GM23248 (cell line): ENCODE measurements at regions not wholly inside any gene's neighbourhood (a gene's known extent, or its start where the extent isn't known, plus 50 kb on each side); places are given as distances from the start of the nearest gene placed in this dataset.
"Not testable (repeated sequence)": the region's sequence is repeated elsewhere in the genome, so short reads cannot be mapped to it uniquely, and the experiment has no call there.

Experiments used
- DNase-seq: peaks from one replicate; pipeline ENCODE4 v3.0.0-alpha.2; 2015
- H2AFZ ChIP-seq: fragments of 200-600 bp; sonication (generic); 2 replicates; pipeline ENCODE4 v1.6.1; 2016; ENCODE audit warnings: antibody characterized with exemption
- H3F3A ChIP-seq: fragments of 200-600 bp; sonication (generic); 2 replicates; pipeline ENCODE4 v1.6.1; 2016; ENCODE audit warnings: mild to moderate bottlenecking, antibody characterized with exemption, mixed run types; ENCODE audit not compliant: insufficient read depth
- H3K27ac ChIP-seq: fragments of 200-600 bp; sonication (generic); 2 replicates; pipeline ENCODE4 v1.5.1; 2016; ENCODE audit warnings: mild to moderate bottlenecking
- H3K27me3 ChIP-seq: fragments of 200-600 bp; sonication (generic); replicated peaks from 2 replicates; pipeline ENCODE4 v1.6.1; 2016; ENCODE audit warnings: mild to moderate bottlenecking; ENCODE audit not compliant: insufficient read depth
- H3K36me3 ChIP-seq: fragments of 200-600 bp; sonication (generic); 2 replicates; pipeline ENCODE4 v1.6.1; 2016; ENCODE audit warnings: low read depth, mild to moderate bottlenecking
- H3K4me1 ChIP-seq: fragments of 200-600 bp; sonication (generic); 2 replicates; pipeline ENCODE4 v1.6.1; 2016; ENCODE audit warnings: mild to moderate bottlenecking; ENCODE audit not compliant: insufficient read depth
- H3K4me2 ChIP-seq: fragments of 200-600 bp; sonication (generic); one replicate; pipeline ENCODE4 v1.6.1; 2016; ENCODE audit warnings: mild to moderate bottlenecking; ENCODE audit not compliant: unreplicated experiment
- H3K4me3 ChIP-seq: fragments of 200-600 bp; sonication (generic); 2 replicates; pipeline ENCODE4 v1.5.1; 2016; ENCODE audit warnings: mild to moderate bottlenecking
- H3K79me2 ChIP-seq: fragments of 200-600 bp; sonication (generic); 2 replicates; pipeline ENCODE4 v1.6.1; 2016; ENCODE audit warnings: mild to moderate bottlenecking; ENCODE audit not compliant: insufficient read depth
- H3K9ac ChIP-seq: fragments of 200-600 bp; sonication (generic); 2 replicates; pipeline ENCODE4 v1.6.1; 2016; ENCODE audit warnings: mild to moderate bottlenecking
- H3K9me2 ChIP-seq: fragments of 200-600 bp; sonication (generic); 2 replicates; pipeline ENCODE4 v1.6.1; 2016; ENCODE audit warnings: mixed run types, mild to moderate bottlenecking, moderate library complexity; ENCODE audit not compliant: insufficient read depth
- H3K9me3 ChIP-seq: fragments of 200-600 bp; sonication (generic); one replicate; pipeline ENCODE4 v1.6.1; 2017; ENCODE audit warnings: low read depth
- H4K20me1 ChIP-seq: fragments of 200-600 bp; sonication (generic); 2 replicates; pipeline ENCODE4 v1.6.0; 2016; ENCODE audit not compliant: insufficient read depth
- WGBS, 2 experiments: methylation state at CpG; one replicate each; pipeline ENCODE4 v1.1.6; 2015 to 2017; ENCODE audit warnings: low lambda C conversion rate in 2 of 2, low coverage in 1 of 2; ENCODE audit errors: missing lambda C conversion rate in 2 of 2; 5-methylcytosine and 5-hydroxymethylcytosine counted together
- in situ Hi-C: fragments of 300-500 bp; cut with MboI; formaldehyde crosslinking; loops from 2 replicates; pipeline ENCODE4 v1.15.0; 2020

DNA sequence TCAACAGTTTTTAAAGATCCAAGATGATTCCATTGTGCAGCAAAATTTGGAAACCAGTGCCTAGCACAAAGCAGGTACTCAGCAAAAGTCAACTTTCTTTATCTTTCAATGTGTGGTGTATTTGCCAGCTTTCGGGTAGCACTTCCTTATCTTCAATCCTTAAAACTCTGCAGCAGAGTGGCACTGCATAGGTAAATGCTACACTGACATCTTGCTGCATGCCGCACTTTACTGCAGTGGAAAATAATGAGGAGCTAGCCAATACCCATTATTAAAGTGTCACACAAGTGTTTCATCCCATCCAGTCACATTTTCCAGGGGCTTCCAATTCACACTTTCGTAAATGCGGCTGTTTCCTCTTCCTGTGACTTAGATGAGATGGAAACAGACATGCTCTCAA lies 401.7 kb upstream of the SPATA31A3 start:
- H3K9me3 ChIP-seq, H4K20me1 ChIP-seq, H3K27ac ChIP-seq, DNase-seq, H2AFZ ChIP-seq, H3K9ac ChIP-seq, H3F3A ChIP-seq, H3K9me2 ChIP-seq, H3K4me2 ChIP-seq, H3K79me2 ChIP-seq, H3K27me3 ChIP-seq, H3K36me3 ChIP-seq, H3K4me3 ChIP-seq, in situ Hi-C loops, H3K4me1 ChIP-seq: not testable (repeated sequence)
- no CpG with 5 or more reads among the region's 4 CpGs for WGBS, 2 experiments

DNA sequence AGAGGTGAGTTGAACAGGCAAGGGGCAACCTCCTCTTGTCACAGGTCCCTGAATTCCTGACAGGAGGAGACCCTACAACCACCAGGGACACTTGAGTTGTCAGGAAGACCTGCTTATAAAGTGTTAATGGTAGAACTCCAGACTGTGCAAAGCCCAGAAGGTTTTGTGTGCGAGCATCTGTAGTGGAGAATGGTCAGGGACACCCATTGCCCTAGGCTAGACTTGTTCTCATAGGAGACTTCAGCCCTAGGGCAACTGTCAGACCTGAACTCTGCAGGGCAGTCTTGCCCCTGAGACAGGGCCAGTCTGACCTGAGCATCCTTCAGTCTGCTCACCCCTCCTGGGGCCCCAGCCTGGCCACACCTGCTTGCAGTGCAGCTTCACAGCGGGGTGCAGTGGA lies 377.3 kb upstream of the SPATA31A3 start:
- in situ Hi-C loops, H3K4me3 ChIP-seq, H3K4me1 ChIP-seq, H3K79me2 ChIP-seq, H3K4me2 ChIP-seq, DNase-seq, H3F3A ChIP-seq, H4K20me1 ChIP-seq, H3K9me3 ChIP-seq, H3K36me3 ChIP-seq, H2AFZ ChIP-seq, H3K9ac ChIP-seq, H3K9me2 ChIP-seq, H3K27me3 ChIP-seq, H3K27ac ChIP-seq: not testable (repeated sequence)
- no CpG with 5 or more reads among the region's 2 CpGs for WGBS, 2 experiments

DNA sequence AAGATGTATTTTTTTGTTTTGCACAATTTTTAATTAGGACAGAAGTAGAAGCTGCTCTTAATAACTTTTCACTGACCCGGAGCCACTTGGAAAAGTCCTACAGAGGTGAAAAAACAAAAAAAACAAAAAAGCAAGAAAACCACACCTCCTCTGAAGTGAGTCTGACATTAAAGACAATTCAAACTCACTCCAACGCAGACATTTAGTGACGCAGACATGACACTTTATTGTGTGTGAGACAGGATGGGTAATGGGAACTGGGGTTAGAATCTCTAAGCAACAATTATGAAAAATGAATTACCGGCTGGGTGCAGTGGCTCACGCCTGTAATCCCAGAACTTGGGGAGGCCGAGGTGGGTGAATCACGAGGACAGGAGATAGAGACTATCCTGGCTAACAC lies 370.0 kb upstream of the SPATA31A3 start:
- DNase-seq, H3K79me2 ChIP-seq, H3K9me3 ChIP-seq, in situ Hi-C loops, H3K9me2 ChIP-seq, H2AFZ ChIP-seq, H3K36me3 ChIP-seq, H3K27ac ChIP-seq, H3K9ac ChIP-seq, H3K27me3 ChIP-seq, H3F3A ChIP-seq, H4K20me1 ChIP-seq, H3K4me3 ChIP-seq, H3K4me1 ChIP-seq, H3K4me2 ChIP-seq: not testable (repeated sequence)
- WGBS, 2 experiments = no CpG with 5 or more reads among the region's 7 CpGs

DNA sequence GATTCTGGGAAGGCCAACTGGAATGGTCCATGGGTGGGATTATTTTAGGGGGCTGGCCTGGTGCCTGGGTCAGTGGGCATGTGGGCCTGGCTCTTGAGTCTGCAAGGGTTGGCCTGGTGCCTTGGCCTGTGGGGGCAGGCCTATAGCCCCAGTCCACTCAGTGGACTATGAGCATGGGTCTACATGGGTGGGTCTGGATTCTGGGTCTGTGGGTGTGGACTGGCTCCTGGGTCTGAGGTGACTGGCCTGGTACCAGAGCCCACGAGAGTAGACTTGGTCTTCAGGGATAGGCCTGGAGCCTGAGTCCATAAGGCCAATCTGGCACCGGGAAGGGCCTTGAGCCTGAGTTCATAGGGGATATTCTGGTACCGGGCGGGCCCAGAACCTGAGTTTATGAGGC lies 361.6 kb upstream of the SPATA31A3 start:
- H3K4me1 ChIP-seq, H3K36me3 ChIP-seq, H3K79me2 ChIP-seq, H4K20me1 ChIP-seq, H3K27me3 ChIP-seq, DNase-seq, H3K4me2 ChIP-seq, in situ Hi-C loops, H3F3A ChIP-seq, H3K4me3 ChIP-seq, H2AFZ ChIP-seq, H3K9ac ChIP-seq, H3K9me3 ChIP-seq, H3K9me2 ChIP-seq, H3K27ac ChIP-seq: not testable (repeated sequence)
- WGBS, 2 experiments = no CpG with 5 or more reads among the region's 4 CpGs

DNA sequence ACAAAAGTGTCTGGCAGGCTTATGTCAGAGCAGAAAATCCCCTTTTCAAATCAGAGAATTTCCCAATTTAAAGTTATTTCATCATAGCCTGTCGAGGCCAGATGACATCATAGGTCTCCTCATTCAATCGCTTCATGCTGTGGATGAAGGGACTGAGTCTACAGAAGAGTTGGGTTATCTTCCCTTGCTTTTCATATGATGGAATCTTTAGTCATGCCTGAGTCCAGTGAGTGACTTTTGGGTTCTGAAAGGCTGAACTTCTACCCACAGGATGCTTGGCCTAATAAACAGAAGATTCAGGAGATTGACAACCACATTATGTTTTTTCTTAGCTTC lies 357.0 kb upstream of the SPATA31A3 start:
- H3K9ac ChIP-seq, in situ Hi-C loops, H3K9me2 ChIP-seq, DNase-seq, H2AFZ ChIP-seq, H3F3A ChIP-seq, H3K27me3 ChIP-seq, H3K36me3 ChIP-seq, H3K4me2 ChIP-seq, H3K4me1 ChIP-seq, H3K27ac ChIP-seq, H3K9me3 ChIP-seq, H3K79me2 ChIP-seq, H4K20me1 ChIP-seq, H3K4me3 ChIP-seq: not testable (repeated sequence)
- WGBS, 2 experiments = no CpG with 5 or more reads among the region's 2 CpGs

DNA sequence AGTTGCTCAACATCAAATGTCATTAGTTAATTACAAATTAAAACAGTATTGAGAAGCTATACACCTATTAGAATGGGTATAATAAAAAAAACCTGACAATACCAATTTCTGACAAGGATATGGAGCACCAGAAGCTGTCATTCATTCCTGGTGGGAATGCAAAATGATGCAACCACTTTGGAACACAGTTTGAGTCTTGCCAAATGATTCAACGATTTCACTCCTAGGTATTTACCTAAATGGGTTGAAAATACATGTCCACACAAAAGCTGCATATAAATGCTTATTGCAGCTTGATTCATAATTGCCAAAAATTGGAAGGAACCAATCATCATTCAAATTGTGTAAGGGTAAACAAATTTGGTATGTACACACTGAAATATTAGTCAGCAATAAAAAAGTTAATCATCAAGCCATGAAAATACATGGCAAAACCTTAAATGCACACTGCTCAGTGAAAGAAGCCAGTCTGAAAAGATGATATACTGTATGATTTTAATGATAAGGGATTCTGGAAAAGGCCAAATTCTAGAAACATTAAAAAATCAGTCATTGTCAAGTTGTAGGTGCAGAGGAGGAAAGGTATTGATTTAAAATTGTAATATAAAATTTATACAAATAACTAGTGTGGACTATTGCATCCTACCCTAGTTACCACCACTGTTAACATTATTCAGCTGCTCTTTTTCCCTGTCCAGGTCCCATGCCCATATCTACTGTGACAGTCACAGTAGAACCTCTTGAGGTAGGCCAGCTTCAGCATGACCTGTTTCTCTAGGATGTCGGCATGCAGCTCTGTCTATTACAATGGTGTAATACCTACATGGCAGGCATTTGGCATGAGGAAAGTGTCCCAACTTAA lies 356.4 kb upstream of the SPATA31A3 start:
- H2AFZ ChIP-seq, DNase-seq, H3K4me2 ChIP-seq, H3K27me3 ChIP-seq, H3K27ac ChIP-seq, H4K20me1 ChIP-seq, H3K9me2 ChIP-seq, H3F3A ChIP-seq, H3K36me3 ChIP-seq, H3K4me3 ChIP-seq, H3K4me1 ChIP-seq, in situ Hi-C loops, H3K9me3 ChIP-seq, H3K79me2 ChIP-seq, H3K9ac ChIP-seq: not testable (repeated sequence)
- WGBS, 2 experiments = no CpG with 5 or more reads among the region's 2 CpGs

DNA sequence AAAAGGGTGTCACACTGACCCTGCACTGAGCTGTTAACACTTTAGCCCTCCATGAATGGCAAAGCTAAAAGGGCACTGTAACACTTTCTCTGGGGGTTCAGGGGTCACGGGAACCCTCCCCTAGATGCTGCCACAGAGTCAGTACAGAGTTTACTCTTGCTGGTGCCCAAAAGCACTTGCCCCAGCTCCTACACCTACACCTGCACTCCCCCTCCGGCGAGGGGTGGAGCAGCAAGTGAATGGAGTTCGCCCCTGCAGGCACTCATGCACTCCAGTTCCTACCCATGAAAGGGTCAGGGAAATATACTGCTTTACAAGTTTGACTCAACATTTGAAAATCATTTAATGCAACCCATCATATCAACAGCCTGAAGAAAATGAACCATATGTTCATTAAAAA lies 355.7 kb upstream of the SPATA31A3 start:
- H3K79me2 ChIP-seq, in situ Hi-C loops, H4K20me1 ChIP-seq, H3K4me2 ChIP-seq, H3K36me3 ChIP-seq, H3K9me2 ChIP-seq, H3K9ac ChIP-seq, H3F3A ChIP-seq, H3K27me3 ChIP-seq, H3K9me3 ChIP-seq, H3K27ac ChIP-seq, DNase-seq, H2AFZ ChIP-seq, H3K4me1 ChIP-seq, H3K4me3 ChIP-seq: not testable (repeated sequence)
- WGBS, 2 experiments = no CpG with 5 or more reads among the region's 4 CpGs

DNA sequence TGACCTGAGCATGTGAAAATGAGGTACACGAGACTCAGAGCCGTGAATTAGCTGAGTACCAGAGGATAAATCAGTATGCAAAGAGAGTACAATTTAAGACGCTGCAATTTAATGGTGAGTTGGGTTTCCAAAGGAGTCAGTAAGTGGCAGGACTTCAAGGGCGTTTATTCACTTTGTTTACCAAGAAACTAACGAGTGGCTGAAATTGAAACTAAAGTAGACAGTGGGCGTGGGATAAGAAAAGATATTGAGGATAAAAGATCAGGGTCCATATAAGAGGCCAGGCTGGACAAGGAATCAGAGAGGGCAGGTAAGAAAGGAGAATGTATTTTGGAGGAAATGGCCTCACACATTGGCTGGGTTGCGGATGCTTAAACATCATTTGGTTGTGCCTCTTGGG lies 346.9 kb upstream of the SPATA31A3 start:
- H3K4me2 ChIP-seq, H3F3A ChIP-seq, H3K36me3 ChIP-seq, H4K20me1 ChIP-seq, DNase-seq, H3K9me3 ChIP-seq, H2AFZ ChIP-seq, H3K27me3 ChIP-seq, H3K4me1 ChIP-seq, H3K79me2 ChIP-seq, H3K9ac ChIP-seq, H3K27ac ChIP-seq, H3K9me2 ChIP-seq, H3K4me3 ChIP-seq, in situ Hi-C loops: not testable (repeated sequence)
- WGBS, 2 experiments = no CpG with 5 or more reads among the region's 7 CpGs
